ENCODE measurements at regions not wholly inside any gene's neighbourhood (a gene's known extent, or its start where the extent isn't known, plus 50 kb on each side); places are given as distances from the start of the nearest gene placed in this dataset.

DNA sequence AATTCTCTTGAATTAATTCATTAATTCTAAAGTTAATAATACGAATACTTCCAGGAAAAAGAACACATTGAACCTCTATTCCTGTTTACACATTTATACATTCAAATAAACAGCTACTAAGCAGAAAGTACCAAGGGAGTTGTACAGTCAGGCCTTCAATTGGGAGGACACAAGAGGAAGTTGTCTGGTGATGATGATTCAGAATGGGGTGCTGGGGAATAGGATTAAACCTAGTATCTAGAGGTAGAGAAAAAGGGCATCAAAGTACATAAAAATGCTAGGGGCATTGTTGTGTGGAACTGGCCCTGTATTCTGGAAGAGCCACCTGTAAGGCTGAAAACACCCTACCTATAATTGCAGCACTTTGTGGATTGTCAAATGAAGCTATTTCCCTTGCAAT, 71.7 kb upstream of the MROH9 start:
- CTCF ChIA-PET (ENCODE audit: low intra/inter-chr PET ratio, low total read pairs) = no interaction called here
- no TSS peak for BruUV-seq (replicated peaks)

More for the DNA sequence above, 71.7 kb upstream of the MROH9 start:
- ATAC-seq (no peak), DNase-seq (ENCODE audit: low spot score) (no peak), FAIRE-seq (no peak)
- Histone ChIP-seq H3K9ac (ENCODE audit: insufficient read depth, low read depth, low read length) (no peak overlapping the region), H4K20me1 (ENCODE audit: insufficient read depth, low read length) (no peaks in the 10 kb centered on the region), H3K4me3 (replicated peaks in 1 of 3; ENCODE audit: insufficient read depth in 1 of 3, low read depth in 2 of 3, low read length in 3 of 3) (no peak overlapping the region), H2AFZ (ENCODE audit: low read length) (no peak overlapping the region), H3K4me2 (ENCODE audit: low read depth, low read length) (no peak overlapping the region), H3K9me3 (ENCODE audit: low read length) (no peaks in the 10 kb centered on the region), H3K4me1 (ENCODE audit: insufficient read depth, low read length) (no peaks in the 10 kb centered on the region), H3K27me3 (ENCODE audit: control insufficient read depth in 1 of 2, insufficient read depth in 2 of 2, low read length in 2 of 2) (no peaks in the 10 kb centered on the region), H3K27ac (ENCODE audit: extremely low read length, insufficient read depth, low read length) (no peak overlapping the region), H3K79me2 (ENCODE audit: insufficient read depth, low read length) (no peaks in the 10 kb centered on the region), H3K36me3 (replicated peaks in 1 of 2; ENCODE audit: control insufficient read depth in 1 of 2, insufficient read depth in 2 of 2, low read length in 2 of 2) (no peaks in the 10 kb centered on the region)
- in situ Hi-C loops (cut with HindIII; ENCODE audit: extremely low pct_ligation_motif_present, low pct_unique_long_range_greater_than_20kb) (no loop called here), intact Hi-C loops (cut with micrococcal nuclease; ENCODE audit: unreplicated experiment) (no loop called here)
- 0% methylated on average over 1 of the region's 1 CpG for WGBS (ENCODE audit: low lambda C conversion rate)
- POLR2A ChIA-PET = no interaction called here
- TF ChIP-seq JUNB (CRISPR knock-in tag; IDR thresholded peaks at IDR 0.05; ENCODE audit: borderline replicate concordance) (no peak), YEATS2 (CRISPR knock-in tag; IDR thresholded peaks at IDR 0.05; ENCODE audit: borderline replicate concordance) (no peak), MYC (CRISPR knock-in tag; IDR thresholded peaks at IDR 0.05; ENCODE audit: borderline replicate concordance) (no peak), ZNF296 (CRISPR knock-in tag; conservative IDR thresholded peaks at IDR 0.05) (no peak), NFKBIZ (CRISPR knock-in tag; IDR thresholded peaks at IDR 0.05) (no peak), CREB1 (IDR thresholded peaks at IDR 0.05) (no peak), CREB1 (CRISPR knock-in tag; IDR thresholded peaks at IDR 0.05) (no peak), NBN (conservative IDR thresholded peaks at IDR 0.05) (no peak), SP4 (CRISPR knock-in tag; IDR thresholded peaks at IDR 0.05) (no peak), RFXANK (CRISPR knock-in tag; IDR thresholded peaks at IDR 0.05) (no peak)
- TF ChIP-seq, protein P1, sequence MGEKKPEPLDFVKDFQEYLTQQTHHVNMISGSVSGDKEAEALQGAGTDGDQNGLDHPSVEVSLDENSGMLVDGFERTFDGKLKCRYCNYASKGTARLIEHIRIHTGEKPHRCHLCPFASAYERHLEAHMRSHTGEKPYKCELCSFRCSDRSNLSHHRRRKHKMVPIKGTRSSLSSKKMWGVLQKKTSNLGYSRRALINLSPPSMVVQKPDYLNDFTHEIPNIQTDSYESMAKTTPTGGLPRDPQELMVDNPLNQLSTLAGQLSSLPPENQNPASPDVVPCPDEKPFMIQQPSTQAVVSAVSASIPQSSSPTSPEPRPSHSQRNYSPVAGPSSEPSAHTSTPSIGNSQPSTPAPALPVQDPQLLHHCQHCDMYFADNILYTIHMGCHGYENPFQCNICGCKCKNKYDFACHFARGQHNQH (CRISPR knock-in tag; IDR thresholded peaks at IDR 0.05) = no peak
- TF ChIP-seq, protein P2, sequence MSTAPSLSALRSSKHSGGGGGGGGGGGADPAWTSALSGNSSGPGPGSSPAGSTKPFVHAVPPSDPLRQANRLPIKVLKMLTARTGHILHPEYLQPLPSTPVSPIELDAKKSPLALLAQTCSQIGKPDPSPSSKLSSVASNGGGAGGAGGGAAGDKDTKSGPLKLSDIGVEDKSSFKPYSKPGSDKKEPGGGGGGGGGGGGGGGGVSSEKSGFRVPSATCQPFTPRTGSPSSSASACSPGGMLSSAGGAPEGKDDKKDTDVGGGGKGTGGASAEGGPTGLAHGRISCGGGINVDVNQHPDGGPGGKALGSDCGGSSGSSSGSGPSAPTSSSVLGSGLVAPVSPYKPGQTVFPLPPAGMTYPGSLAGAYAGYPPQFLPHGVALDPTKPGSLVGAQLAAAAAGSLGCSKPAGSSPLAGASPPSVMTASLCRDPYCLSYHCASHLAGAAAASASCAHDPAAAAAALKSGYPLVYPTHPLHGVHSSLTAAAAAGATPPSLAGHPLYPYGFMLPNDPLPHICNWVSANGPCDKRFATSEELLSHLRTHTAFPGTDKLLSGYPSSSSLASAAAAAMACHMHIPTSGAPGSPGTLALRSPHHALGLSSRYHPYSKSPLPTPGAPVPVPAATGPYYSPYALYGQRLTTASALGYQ (CRISPR knock-in tag; IDR thresholded peaks at IDR 0.05) = no peak
